ENCODE measurements at regions not wholly inside any gene's neighbourhood (a gene's known extent, or its start where the extent isn't known, plus 50 kb on each side); places are given as distances from the start of the nearest gene placed in this dataset.

DNA sequence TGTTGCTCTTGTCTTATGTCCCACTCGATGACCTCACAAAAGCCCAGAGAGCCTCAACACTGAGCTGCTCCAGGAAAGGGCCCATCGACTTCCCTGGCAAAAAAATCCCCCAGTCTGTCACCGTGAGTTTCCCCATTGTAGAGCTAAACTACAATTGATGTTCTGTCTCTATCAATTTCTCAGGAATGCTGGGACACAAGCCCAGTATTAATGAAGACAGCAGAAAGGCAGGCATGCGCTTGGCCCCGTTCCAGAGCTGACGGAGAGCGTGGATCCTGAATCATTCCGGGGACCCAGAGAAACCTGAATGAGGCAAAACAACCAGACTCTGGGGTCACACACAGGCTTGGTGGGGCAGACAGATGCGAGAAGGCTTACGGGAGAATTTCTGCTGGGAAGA, 146.9 kb downstream of the TTC32 start:
- Histone ChIP-seq H3K36me3 (ENCODE audit: control insufficient read depth in 2 of 2, insufficient read depth in 1 of 2, low read length in 2 of 2) (no peaks in the 10 kb centered on the region), H3K4me3 (ENCODE audit: low read depth, low read length) (no peak overlapping the region), H3K27ac (ENCODE audit: extremely low read depth, low read depth, low read length) (no peak overlapping the region), H3K9me3 (ENCODE audit: control insufficient read depth, insufficient read depth, low read depth, low read length) (no peaks in the 10 kb centered on the region), H3K4me1 (ENCODE audit: control insufficient read depth, insufficient read depth, low read length) (no peaks in the 10 kb centered on the region)
- ChIA-PET POLR2A (no interaction called here), CTCF (interaction anchor here (1.1 kb wide), 1 partner anchor 9 kb away, joined by 3 read pairs; no protein-coding TSS in a partner anchor)
- TF ChIP-seq SCRT2 (tag by site-specific recombination; IDR thresholded peaks at IDR 0.05), result no peak
- no peak for TF ChIP-seq ZNF558 (tag by site-specific recombination; IDR thresholded peaks at IDR 0.05)
- TF ChIP-seq ZNF16 (tag by site-specific recombination; IDR thresholded peaks at IDR 0.05; ENCODE audit: low read depth), result no peak
- no peak for TF ChIP-seq ZNF513 (tag by site-specific recombination; IDR thresholded peaks at IDR 0.05)
- no peak for TF ChIP-seq ATF2 (tag by site-specific recombination; IDR thresholded peaks at IDR 0.05; ENCODE audit: low read depth)
- no peak for TF ChIP-seq ZNF701 (tag by site-specific recombination; IDR thresholded peaks at IDR 0.05)
- TF ChIP-seq ZBTB44 (tag by site-specific recombination; IDR thresholded peaks at IDR 0.05), result no peak
- TF ChIP-seq ZBTB49 (tag by site-specific recombination; IDR thresholded peaks at IDR 0.05; ENCODE audit: low read depth), result no peak
- TF ChIP-seq ZNF518A (tag by site-specific recombination; conservative IDR thresholded peaks at IDR 0.05; ENCODE audit: low read depth), result no peak
- TF ChIP-seq, protein P1, sequence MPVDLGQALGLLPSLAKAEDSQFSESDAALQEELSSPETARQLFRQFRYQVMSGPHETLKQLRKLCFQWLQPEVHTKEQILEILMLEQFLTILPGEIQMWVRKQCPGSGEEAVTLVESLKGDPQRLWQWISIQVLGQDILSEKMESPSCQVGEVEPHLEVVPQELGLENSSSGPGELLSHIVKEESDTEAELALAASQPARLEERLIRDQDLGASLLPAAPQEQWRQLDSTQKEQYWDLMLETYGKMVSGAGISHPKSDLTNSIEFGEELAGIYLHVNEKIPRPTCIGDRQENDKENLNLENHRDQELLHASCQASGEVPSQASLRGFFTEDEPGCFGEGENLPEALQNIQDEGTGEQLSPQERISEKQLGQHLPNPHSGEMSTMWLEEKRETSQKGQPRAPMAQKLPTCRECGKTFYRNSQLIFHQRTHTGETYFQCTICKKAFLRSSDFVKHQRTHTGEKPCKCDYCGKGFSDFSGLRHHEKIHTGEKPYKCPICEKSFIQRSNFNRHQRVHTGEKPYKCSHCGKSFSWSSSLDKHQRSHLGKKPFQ (tag by site-specific recombination; IDR thresholded peaks at IDR 0.05), result no peak
- no peak for TF ChIP-seq ZNF2 (tag by site-specific recombination; IDR thresholded peaks at IDR 0.05)
- no peak for TF ChIP-seq YY1 (tag by site-specific recombination; IDR thresholded peaks at IDR 0.05)
- TF ChIP-seq ZNF433 (tag by site-specific recombination; IDR thresholded peaks at IDR 0.05; ENCODE audit: low read depth), result no peak
- TF ChIP-seq ZNF248 (tag by site-specific recombination; IDR thresholded peaks at IDR 0.05), result no peak
- no peak for TF ChIP-seq TSHZ1 (tag by site-specific recombination; IDR thresholded peaks at IDR 0.05; ENCODE audit: borderline replicate concordance)
- TF ChIP-seq ZNF529 (tag by site-specific recombination; IDR thresholded peaks at IDR 0.05; ENCODE audit: insufficient replicate concordance), result no peak
- TF ChIP-seq, protein P2, sequence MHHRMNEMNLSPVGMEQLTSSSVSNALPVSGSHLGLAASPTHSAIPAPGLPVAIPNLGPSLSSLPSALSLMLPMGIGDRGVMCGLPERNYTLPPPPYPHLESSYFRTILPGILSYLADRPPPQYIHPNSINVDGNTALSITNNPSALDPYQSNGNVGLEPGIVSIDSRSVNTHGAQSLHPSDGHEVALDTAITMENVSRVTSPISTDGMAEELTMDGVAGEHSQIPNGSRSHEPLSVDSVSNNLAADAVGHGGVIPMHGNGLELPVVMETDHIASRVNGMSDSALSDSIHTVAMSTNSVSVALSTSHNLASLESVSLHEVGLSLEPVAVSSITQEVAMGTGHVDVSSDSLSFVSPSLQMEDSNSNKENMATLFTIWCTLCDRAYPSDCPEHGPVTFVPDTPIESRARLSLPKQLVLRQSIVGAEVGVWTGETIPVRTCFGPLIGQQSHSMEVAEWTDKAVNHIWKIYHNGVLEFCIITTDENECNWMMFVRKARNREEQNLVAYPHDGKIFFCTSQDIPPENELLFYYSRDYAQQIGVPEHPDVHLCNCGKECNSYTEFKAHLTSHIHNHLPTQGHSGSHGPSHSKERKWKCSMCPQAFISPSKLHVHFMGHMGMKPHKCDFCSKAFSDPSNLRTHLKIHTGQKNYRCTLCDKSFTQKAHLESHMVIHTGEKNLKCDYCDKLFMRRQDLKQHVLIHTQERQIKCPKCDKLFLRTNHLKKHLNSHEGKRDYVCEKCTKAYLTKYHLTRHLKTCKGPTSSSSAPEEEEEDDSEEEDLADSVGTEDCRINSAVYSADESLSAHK (tag by site-specific recombination; IDR thresholded peaks at IDR 0.05), result no peak
